ENCODE measurements at regions not wholly inside any gene's neighbourhood (a gene's known extent, or its start where the extent isn't known, plus 50 kb on each side); places are given as distances from the start of the nearest gene placed in this dataset.

GRCh38 chr9:108776920-108777639 is 78.7 kb downstream of the ACTL7B start:
- TF ChIP-seq CTCF (IDR thresholded peaks at IDR 0.05; ENCODE audit: low read depth, low read length) (peak; percentile 22), EZH2phosphoT487 (IDR thresholded peaks at IDR 0.05; ENCODE audit: low read depth) (no peak)
